ENCODE measurements at regions not wholly inside any gene's neighbourhood (a gene's known extent, or its start where the extent isn't known, plus 50 kb on each side); places are given as distances from the start of the nearest gene placed in this dataset.

DNA sequence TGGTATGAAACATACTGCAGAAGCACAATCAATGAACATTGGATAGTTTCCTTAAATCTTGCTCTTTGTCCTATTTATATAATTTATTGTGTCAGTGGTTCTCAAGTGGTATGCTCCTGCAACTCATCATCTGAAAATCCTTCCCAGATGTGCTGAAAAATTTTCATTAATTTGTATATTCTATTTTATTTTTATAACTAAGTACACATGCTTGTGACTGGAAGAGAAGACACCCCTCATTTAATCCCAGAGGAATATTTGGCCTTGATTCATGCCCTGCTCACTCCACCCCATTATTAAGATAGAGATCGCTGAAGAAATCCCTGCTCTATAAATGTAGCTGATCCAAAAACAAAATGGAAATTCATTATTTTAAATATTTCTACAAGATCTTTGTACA, 870.5 kb upstream of the CXADR start:
- peak; percentile 6 for DNase-seq (ENCODE audit: low spot score)

DNA sequence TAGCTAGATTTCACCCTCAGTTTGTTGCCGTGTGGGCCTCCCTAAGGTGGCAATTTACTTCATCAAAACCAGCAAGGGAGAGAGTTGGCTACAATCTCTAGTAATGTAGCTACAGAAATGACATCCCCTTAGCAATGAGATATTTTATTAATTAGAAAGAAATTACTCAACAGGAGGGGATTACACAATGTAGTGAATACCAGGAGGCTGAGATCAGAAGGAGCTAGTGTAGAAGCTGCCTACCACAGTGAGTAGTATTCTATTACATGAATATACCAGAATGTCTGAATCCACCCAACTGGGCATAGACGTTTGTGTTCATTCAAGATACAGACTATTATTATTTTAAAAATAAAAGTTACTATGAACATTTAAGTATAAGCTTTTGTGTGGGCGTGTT, 868.2 kb upstream of the CXADR start:
- peak; percentile 33 for DNase-seq (ENCODE audit: low spot score)

DNA sequence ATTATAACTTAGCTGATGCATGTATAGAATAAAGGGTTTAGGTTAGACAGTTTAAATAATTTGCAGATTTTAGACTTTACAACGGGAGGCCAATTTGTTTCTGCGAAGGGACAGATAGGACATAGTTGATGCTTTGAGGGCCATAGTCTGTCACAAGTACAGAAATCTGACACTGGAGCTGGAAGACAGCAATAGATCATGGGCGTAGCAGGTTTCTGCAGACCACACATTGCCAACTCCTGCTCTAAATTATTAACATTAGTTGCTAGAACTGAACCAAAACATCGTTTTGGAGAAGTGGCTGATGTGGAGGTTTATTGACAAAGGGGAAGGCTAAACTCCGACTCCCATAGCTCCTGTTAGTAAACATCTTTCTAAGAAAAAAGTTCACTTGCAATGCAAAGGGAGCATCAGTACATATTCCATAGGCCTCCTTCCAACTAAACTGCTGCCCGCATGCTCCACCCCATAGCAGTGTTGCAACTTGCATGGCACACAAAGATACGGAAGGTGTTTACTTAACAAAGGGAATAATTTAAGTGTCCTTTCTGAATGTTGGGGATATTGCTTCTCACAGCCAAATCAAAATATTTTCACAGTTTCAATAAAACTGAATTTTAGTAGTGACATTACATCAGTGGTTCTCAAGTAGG, 862.0 kb upstream of the CXADR start:
- DNase-seq (ENCODE audit: low spot score) = no peak

DNA sequence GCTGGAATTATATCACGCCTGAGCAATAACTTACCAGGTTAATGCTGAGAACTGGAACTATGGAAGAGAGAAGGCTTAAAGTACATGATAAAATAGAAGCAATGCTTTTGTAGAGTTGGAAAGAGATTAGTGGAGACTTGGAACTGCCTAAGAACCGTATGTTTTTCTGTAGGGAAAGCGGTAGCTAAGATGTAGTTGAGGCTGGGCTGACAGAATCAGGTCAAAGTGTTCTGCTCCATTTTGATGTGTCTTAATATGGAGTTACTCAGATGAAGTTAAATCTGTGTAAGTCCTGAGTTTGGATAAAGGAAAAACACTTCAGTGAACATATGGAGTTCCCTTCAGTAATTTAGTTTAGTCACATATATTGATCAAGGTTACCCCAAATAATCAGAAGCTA, 860.9 kb upstream of the CXADR start:
- no peak for DNase-seq (ENCODE audit: low spot score)

DNA sequence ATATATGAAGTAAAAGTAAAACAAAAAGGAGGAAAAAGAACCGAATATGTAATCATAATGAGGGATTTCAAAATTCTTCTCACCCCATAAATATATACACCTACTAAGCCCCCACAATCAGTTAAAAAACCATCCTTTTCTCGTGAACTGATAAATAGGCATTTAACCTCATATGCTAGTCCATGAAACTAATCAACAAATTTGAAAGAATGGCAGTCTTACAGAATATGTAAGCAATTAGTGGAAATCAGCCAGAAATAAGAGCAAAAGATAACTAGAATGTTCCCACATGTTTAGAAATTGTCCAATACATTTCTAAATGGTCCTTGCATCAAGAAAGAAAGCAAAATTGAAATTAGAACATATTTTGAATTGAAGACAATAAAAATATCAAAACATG, 849.4 kb upstream of the CXADR start:
- no peak for DNase-seq (ENCODE audit: low spot score)

DNA sequence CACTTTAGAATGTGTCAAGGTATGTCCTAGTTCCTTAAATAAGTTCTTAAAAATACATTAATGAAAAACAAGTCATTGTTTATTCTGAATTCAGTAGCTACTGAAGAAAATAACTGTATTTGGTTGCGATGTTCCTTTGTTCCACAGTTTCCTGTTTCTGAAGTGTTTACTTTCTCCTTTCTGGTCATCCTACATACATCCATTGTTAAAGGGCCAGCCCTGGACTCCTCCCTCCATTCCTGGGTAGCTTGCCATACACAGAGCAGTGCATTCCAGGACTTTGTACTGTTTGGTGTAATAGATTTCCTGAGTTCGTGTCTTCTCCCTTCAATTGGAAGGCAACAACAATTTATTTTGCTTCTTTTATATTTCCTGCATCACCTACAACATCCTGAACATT, 845.4 kb upstream of the CXADR start:
- no peak for DNase-seq (ENCODE audit: low spot score)

DNA sequence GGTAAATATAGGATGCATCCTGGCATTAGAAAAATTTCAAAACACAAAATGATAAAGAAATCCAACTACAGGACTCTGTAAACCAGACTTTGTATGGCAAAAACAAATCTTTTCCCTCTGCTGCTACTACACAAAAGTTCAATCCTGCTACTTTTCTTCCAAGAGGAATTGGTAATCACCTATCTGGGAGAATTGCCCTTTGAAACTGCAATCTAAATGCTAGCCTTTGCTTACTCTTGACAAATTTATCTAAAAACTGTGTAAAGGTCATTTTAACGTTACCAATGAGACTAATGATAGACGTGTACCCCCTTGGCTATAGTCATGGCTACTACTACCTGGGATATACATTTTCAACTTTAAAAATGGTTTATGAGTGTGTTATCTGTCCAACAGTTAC, 837.9 kb upstream of the CXADR start:
- no peak for DNase-seq (ENCODE audit: low spot score)

DNA sequence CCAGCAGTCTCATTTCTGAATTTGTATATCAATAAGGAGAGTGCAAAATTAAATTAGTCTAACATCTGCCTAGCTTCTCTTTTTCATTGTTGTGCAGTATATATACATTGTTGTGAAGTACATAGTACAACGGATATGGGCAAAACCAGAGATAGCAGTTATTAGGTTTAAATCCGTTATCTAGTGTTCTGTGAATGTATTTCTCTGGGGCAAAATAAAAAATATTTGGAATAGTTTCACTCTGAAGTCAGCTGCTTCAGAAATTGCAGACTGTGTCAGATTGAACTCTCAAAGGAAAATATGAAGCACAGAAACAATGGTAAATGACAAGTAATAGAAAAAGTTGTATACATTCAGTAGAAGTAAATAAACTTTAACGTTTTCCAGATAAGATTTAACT, 836.5 kb upstream of the CXADR start:
- DNase-seq (ENCODE audit: low spot score) = no peak

DNA sequence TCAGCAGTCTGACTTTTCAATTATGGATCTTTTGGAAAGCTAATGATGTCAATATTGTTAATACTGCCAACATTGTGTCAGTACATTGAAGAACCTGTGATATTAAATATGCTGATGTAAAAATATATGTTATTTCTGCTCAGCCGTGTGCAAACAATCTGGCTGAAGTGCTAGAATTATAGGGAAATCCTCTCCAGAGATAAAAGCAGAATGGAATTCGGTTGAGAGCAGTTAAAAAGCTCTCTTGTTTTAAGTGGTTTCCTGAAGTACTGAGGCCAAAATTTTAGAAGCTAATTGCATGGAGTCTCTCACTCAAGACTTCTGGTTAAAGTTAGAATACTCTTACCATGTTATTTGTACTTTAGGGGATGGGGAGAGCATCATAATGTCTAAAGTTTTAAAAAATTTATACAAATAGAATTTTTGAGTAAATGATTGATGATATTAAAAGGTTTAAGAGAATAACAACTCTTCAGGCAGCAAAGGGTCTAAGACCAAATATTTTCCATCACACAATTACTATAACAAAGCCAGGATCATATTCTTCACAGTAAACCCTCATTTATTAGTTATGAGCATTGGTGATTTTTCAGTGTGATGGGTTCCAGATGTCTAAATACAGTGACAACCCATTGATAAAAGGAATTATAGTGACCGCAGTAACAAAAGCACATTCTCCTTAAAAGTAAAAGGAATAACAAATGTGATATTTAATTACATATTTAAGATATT, 834.2 kb upstream of the CXADR start:
- peak; percentile 3 for DNase-seq (ENCODE audit: low spot score)

DNA sequence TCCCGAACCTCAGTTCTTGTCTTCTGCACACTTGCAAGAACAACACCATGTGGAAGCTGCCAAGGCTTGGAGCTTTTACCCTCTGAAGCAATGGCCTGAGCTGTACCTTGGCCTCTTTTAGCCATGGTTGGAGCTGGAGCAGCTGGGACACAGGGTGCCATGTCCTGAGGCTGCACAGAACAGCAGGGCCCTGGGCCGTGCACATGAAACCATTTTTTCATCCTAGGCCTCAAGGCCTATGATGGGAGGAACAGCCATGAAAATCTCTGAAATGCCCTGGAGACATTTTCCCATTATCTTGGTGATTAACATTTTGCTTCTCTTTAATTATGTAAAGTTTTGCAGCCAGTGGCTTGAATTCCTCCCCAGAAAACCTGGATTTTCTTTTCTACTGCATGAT, 817.8 kb upstream of the CXADR start:
- no peak for DNase-seq (ENCODE audit: low spot score)

DNA sequence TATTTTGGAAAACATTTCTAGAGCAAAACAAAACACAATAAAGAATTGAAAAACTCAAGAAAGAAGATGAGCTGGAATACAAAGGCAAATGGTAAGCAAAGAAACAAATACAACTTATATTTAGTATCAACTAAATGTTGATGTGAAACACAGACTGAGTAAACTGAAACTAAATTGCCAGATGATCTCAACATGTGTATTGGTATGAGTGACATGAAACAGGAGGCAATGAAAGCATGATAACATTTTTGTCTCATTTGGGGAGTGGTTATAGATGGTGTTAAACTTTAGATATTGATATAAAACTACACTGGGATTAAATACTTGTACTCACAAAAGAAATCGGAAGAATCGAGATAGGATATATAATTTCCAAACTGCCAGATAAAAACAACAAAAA, 805.6 kb upstream of the CXADR start:
- no peak for DNase-seq (ENCODE audit: low spot score)

DNA sequence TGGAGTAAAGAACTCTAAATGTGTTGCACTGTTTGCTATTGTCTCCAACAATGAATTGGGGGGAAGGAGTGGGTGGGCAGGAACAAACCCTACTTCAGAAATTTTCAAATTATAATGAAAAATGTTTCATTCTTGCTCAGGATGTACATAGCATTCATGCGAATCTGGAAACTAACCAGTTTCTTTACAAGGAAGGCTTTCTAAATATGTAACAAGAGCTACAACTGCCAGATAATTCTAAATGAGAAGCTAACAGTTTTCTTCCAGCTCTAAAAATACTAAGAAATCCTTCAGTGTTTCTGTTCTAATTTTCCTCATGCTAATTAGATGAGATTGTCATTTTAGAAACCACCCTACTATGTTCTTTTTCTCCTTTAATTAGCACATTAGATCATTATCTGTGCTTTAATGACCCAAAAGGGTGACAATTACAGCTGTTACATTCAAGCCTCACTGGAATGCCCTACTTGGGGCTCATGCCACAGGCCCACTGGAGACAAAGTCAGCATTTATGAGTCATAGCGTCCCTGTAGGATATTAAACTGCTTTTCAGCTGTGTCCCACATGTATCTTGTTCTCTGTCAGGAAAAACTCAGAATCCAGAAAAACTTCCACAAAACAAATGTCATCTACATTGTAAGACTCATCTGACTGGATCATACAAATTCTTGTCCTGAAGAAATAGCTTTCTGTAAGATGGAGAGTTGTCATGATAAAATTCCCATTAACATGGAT, 804.6 kb upstream of the CXADR start:
- peak; percentile 53 for DNase-seq (ENCODE audit: low spot score)

DNA sequence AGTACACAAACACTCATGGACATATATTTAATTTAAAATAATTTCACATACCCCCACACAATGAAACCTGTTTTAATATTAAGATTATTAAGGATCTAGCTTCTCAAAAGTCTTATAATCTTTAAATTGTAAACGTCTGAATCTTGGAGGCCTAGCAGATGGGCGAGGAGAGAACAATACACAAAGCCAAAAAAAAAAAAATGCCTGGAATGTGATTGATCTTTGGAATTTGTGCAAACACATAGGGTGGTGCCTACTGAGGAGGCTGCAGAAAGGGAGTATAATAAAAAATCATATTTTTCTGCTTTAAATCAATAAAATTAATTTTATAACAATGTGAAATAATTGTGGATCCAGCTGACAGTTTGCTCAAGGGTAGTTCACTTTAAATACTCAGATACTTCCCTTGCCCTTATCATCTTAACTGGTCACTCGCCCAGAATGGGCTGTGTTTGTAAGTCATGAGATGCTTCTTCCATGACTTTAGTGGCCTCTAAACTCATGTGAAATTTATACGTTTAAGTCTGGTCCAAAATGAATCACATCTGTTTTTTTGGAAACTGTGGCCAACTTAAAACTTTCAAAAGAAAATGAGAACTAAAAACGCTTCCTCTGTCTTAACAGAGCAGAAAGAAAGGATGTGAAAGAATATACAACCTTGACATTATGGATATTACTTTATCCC, 802.8 kb upstream of the CXADR start:
- peak; percentile 60 for DNase-seq (ENCODE audit: low spot score)

DNA sequence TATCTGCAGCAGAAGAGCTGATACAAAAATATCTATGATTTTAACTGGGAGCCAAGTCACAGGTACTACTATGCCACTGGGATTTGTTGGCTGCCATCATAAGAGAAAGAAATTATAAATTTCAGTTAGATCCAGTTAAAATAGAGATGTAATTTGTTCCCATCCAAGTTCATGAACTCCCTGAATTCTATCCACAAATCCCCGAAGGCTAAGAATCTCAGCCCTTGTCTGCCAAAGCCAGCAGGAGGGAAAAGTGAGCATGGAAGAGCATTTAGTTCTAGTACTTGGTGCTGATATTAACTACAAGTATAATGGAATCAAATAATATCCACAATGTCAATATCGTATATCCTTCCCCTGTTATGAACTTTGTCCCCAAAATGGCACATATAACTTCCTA, 801.1 kb upstream of the CXADR start:
- no peak for DNase-seq (ENCODE audit: low spot score)

DNA sequence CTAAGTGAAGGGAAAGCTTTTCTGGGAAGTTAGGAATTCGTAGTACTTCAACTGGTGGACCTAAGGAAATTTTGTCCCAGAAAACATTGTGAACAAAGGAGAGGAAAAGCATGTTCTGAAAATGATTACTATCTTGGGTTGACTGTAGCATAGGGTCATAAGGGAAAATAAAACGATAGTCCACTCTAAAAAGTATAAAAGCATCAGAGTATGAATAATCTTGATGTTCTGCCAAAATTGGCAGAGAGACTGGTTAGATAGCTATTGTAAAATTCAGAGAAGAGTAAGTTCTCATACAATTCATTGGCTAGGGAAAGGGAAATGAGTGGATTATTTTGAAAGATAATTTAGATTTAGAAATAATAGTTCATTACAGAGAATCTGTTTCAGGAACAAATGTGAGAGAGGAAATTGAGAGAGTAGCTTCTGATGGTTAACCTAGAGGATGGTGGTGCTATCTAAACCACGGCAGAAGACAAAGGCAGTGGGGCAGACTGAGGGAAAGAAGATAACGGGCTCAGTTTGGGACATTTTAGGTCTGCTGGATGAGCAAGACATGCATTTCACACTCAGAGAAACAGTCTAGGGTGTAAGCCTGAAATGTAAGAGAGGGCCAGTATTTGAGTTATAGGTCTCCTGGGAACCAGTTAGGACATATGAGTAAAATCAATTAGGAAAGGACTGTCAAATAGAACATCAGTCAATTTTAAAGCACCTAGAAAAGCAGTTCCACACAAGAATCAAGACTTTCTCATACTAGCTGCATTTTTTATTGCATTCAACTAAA, 799.3 kb upstream of the CXADR start:
- DNase-seq (ENCODE audit: low spot score) = no peak

DNA sequence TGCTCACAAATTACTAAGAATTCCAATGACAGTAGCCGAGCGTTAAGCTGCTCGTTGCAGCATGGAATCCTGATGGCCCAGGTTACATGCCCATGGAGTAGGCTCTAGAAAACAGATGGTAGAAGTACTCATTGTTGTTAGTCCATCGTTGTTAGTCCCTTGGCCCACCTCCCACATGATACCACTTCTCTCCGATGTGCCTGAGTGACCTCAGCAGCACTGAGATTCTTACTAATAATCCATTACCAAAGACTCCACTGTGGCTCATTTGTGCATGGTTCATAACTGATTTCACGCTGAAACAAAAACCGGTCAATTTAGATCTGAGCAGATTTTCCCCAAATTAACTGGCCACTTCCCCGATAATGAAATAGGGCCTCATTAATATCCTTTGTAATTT, 772.3 kb upstream of the CXADR start:
- no peak for DNase-seq (ENCODE audit: low spot score)

DNA sequence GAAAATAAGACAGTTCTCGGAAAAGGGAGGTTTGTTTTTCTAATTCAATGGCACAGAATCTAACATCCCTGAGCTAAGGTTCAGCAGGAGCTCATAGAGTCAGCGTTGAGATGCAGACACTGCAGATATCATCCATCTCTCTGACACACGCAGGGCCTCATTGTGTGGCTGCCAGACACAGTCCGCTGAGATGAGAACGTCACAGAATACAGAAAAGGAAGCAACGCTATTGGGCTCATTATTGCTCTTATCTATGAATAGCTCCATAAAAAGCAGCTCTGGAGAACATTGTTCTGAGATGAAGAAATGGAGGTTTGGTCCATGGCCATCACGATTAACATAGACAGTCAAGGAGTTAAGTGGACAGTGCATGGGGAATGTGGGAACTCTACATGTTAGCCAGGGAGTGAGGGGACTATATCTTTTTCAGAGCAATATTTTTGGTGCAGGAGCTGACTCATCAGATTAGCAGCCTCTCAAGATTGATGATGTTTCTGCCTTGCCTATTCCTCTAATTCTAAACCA, 771.6 kb upstream of the CXADR start:
- DNase-seq (ENCODE audit: low spot score) = no peak

DNA sequence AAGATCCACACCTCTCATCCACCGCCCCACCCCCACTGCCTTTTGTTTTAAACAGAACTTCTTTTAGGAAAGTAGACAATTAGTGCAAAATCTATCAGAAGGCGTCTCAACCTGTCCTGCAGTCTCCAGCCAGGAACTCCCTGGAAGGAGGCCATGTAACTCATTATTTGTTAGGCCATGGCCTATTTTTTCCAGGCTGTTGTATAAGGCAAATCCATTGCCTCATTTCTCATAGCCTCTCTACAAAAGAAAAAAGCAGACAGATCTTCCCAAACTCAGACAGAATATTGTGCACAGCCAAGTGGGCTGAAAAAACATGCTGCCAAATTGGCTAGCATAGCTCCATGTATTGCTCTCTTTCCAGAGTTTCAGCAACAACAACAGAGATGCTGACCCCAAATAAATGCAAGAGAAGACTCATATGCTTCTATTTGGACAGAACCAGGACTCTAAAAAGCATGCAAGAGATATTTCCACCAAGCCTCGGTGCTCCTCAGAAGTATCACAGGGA, 770.7 kb upstream of the CXADR start:
- no peak for DNase-seq (ENCODE audit: low spot score)

DNA sequence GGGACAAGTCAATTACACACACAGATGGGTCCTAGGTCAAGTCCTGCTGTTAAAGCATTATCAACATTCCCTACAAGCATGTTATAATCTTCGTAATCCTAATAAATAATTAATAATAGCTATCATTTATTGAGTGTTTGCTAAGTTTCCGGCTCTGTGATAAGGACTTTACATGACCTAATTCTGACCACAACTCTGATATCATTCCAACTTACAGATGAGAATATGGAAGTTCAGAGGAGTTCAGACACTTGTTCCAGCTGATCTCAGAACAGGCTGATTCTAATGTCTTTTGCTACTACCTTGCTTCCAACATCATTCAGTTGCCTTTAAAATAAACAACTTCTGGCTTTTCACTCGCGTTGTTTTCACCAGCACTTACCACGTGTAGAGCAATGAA, 770.1 kb upstream of the CXADR start:
- no peak for DNase-seq (ENCODE audit: low spot score)

DNA sequence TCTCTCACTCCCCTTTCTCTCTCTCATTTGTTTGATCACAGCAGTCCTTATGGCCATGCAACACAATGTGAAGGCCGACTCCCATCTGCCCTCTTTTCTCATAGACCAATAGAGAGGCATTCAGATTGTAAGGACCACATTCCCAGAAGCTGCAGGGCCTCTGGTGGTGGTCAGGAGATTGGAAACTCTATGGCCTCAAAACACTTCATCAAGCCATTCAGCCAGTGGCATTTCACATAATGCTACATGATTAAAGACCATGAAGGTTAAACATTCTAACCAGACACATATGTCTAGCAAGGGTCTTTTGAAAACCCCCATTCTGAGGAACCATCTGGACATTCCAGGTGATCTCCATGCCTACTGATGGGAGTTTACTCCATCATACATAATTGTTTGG, 769.5 kb upstream of the CXADR start:
- no peak for DNase-seq (ENCODE audit: low spot score)

DNA sequence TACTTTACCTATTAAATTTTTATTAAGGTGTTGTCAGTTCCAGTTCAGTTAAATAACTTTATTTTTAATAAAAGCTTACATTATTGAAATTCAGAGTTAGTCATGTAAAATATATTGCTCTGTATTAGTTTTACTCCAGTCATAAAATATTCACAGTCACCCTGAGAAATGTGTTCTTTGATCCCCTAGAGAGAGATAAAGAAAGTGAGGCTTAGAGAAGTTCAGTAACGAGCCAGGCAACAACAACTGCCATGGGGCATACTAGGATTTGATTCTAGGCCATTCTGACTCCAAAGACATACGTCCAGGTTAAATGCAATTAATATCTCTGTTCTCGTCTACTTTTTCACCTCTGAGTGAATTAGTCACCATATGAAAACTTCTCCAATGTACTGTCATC, 761.9 kb upstream of the CXADR start:
- no peak for DNase-seq (ENCODE audit: low spot score)

All from GM03348 (cell line).